HL-60 (cell line): ENCODE measurements at regions not wholly inside any gene's neighbourhood (a gene's known extent, or its start where the extent isn't known, plus 50 kb on each side); places are given as distances from the start of the nearest gene placed in this dataset.

Experiments used
- DNase-seq, 2 experiments: peaks; one replicate each; pipeline ENCODE4 v3.0.0-alpha.2; 2010 to 2020; ENCODE audit warnings: low read depth in 1 of 2, low spot score in 1 of 2
- H3K27ac ChIP-seq: fragments of 250-450 bp; sonication (Bioruptor Pico); replicated peaks from 2 replicates; pipeline ENCODE4 v1.5.1; 2020; ENCODE audit warnings: mild to moderate bottlenecking, moderate library complexity
- H3K27me3 ChIP-seq: fragments of 250-450 bp; sonication (Bioruptor Pico); 2 replicates; pipeline ENCODE4 v1.5.1; 2021; ENCODE audit warnings: mild to moderate bottlenecking, moderate library complexity; ENCODE audit not compliant: insufficient read depth, poor library complexity, severe bottlenecking
- H3K4me3 ChIP-seq: replicated peaks from 2 replicates; pipeline ENCODE4 v1.5.1; 2011; ENCODE audit warnings: mild to moderate bottlenecking, control low read depth, low read length; ENCODE audit not compliant: insufficient read depth
- GABPA ChIP-seq: IDR thresholded peaks from 2 replicates; pipeline ENCODE4 v1.6.1; 2012; ENCODE audit warnings: low read depth
- POLR2AphosphoS5 ChIP-seq: IDR thresholded peaks from 2 replicates; pipeline ENCODE4 v1.6.1; 2012; ENCODE audit warnings: low read depth
- REST ChIP-seq: IDR thresholded peaks from 2 replicates; pipeline ENCODE4 v1.6.1; 2012; ENCODE audit warnings: low read depth; ENCODE audit not compliant: insufficient replicate concordance
- SPI1 ChIP-seq: IDR thresholded peaks from 2 replicates; pipeline ENCODE4 v1.6.1; 2012; ENCODE audit warnings: low read depth, mild to moderate bottlenecking, borderline replicate concordance
- TF ChIP-seq, protein P1 (sequence below): IDR thresholded peaks from one replicate; pipeline ENCODE4 v1.5.1; 2011; ENCODE audit warnings: low read length, control low read depth, inconsistent platforms; ENCODE audit not compliant: insufficient read depth

DNA sequence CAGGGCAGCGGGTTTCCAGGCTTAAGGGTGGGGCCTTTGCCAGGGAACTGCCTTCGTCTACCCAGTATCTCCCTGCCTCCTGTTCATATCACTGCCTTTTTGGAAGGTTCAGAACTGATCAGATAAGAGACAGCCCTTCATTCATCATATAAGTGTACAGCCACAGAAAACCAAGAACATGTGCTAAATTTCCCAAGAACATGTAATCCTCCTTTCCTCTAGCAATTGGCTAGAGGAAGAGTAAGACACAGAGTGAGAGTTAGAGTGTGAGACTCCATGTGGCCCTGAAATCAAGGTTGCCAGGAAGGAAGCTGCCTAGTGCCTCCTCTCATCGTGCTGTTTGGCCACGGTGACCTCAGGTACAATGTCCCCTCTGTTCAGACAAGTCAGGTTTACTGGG lies 770.9 kb downstream of the TNS3 start:
- no peak for DNase-seq
- Histone ChIP-seq H3K27me3 (no peaks in the 10 kb centered on the region), H3K4me3 (no peak overlapping the region), H3K27ac (no peak overlapping the region)
- TF ChIP-seq REST, result no peak
- TF ChIP-seq, protein P1, sequence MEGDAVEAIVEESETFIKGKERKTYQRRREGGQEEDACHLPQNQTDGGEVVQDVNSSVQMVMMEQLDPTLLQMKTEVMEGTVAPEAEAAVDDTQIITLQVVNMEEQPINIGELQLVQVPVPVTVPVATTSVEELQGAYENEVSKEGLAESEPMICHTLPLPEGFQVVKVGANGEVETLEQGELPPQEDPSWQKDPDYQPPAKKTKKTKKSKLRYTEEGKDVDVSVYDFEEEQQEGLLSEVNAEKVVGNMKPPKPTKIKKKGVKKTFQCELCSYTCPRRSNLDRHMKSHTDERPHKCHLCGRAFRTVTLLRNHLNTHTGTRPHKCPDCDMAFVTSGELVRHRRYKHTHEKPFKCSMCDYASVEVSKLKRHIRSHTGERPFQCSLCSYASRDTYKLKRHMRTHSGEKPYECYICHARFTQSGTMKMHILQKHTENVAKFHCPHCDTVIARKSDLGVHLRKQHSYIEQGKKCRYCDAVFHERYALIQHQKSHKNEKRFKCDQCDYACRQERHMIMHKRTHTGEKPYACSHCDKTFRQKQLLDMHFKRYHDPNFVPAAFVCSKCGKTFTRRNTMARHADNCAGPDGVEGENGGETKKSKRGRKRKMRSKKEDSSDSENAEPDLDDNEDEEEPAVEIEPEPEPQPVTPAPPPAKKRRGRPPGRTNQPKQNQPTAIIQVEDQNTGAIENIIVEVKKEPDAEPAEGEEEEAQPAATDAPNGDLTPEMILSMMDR, result no peak
- TF ChIP-seq SPI1, result no peak
- TF ChIP-seq GABPA, result no peak
- TF ChIP-seq POLR2AphosphoS5, result no peak

GRCh38 chr7:46809886-46810285 lies 772.0 kb downstream of the TNS3 start:
- H3K4me3 ChIP-seq, result no peak overlapping the region
- H3K27me3 ChIP-seq, result no peaks in the 10 kb centered on the region
- TF ChIP-seq POLR2AphosphoS5, result no peak
- no peak for TF ChIP-seq GABPA
- no peak for TF ChIP-seq SPI1
- TF ChIP-seq, protein P1, result no peak
- no peak for TF ChIP-seq REST
- DNase-seq, result no peak
- H3K27ac ChIP-seq, result no peak overlapping the region

GRCh38 chr7:46806856-46807255 lies 775.1 kb downstream of the TNS3 start:
- DNase-seq, result no peak
- H3K27ac ChIP-seq, result no peak overlapping the region
- H3K27me3 ChIP-seq, result no peaks in the 10 kb centered on the region
- TF ChIP-seq POLR2AphosphoS5 (no peak), SPI1 (no peak), GABPA (no peak), REST (no peak)
- TF ChIP-seq, protein P1, result no peak
- H3K4me3 ChIP-seq, result no peak overlapping the region
